Neutrophil (primary cell): ENCODE measurements at regions not wholly inside any gene's neighbourhood (a gene's known extent, or its start where the extent isn't known, plus 50 kb on each side); places are given as distances from the start of the nearest gene placed in this dataset.

Experiments
- H3K27ac ChIP-seq: fragments of 200-600 bp; sonication (generic); 2 replicates; pipeline ENCODE4 v1.5.1; 2016; ENCODE audit warnings: mild to moderate bottlenecking, moderate library complexity
- H3K27me3 ChIP-seq: fragments of 200-600 bp; sonication (generic); 2 replicates; pipeline ENCODE4 v1.6.0; 2016; ENCODE audit warnings: mild to moderate bottlenecking
- H3K36me3 ChIP-seq: fragments of 200-600 bp; sonication (generic); 2 replicates; pipeline ENCODE4 v1.5.1; 2017
- H3K4me1 ChIP-seq, 2 experiments: fragments of 200-600 bp in 1 of 2; sonication (generic) in 1 of 2; 1 replicate in 1 of 2; 2 replicates in 1 of 2; pipeline versions ENCODE4 v1.5.1 to v1.6.1; 2013 to 2016; ENCODE audit warnings: low read depth in 1 of 2, low read length in 1 of 2, mild to moderate bottlenecking in 1 of 2, moderate library complexity in 1 of 2; ENCODE audit not compliant: control insufficient read depth in 1 of 2, insufficient read depth in 1 of 2
- H3K4me3 ChIP-seq, 2 experiments: fragments of 200-600 bp in 1 of 2; sonication (generic) in 1 of 2; 1 replicate in 1 of 2; 2 replicates in 1 of 2; pipeline ENCODE4 v1.5.1; 2013 to 2016; ENCODE audit warnings: low read depth in 1 of 2, low read length in 1 of 2, mild to moderate bottlenecking in 1 of 2, moderate library complexity in 1 of 2
- H3K9me3 ChIP-seq: fragments of 200-600 bp; sonication (generic); 2 replicates; pipeline ENCODE4 v1.5.1; 2016
- CTCF ChIP-seq: fragments of 200-600 bp; sonication (generic); IDR thresholded peaks from 2 replicates; pipeline ENCODE4 v1.5.1; 2016; ENCODE audit warnings: antibody characterized with exemption

GRCh38 chr10:78748235-78748533 is 320.6 kb upstream of the ZMIZ1 start:
- no peak for TF ChIP-seq CTCF
- Histone ChIP-seq H3K4me1 (peaks cover 0 to 2% of the 10 kb centered on the region in 2 experiments), H3K27ac (no peak overlapping the region), H3K36me3 (no peaks in the 10 kb centered on the region), H3K4me3 (no peak overlapping the region), H3K9me3 (no peaks in the 10 kb centered on the region), H3K27me3 (no peaks in the 10 kb centered on the region)

- no peak overlapping the region for H3K27ac ChIP-seq
- peaks cover 0 to 2% of the 10 kb centered on the region in 2 experiments for H3K4me1 ChIP-seq
- no peak for TF ChIP-seq CTCF
- H3K9me3 ChIP-seq: no peaks in the 10 kb centered on the region
- no peaks in the 10 kb centered on the region for H3K36me3 ChIP-seq
- no peak overlapping the region for H3K4me3 ChIP-seq
- peaks cover 10% of the 10 kb centered on the region for H3K27me3 ChIP-seq
These were observed 319.6 kb upstream of the ZMIZ1 start for GRCh38 chr10:78749200-78749599.

- TF ChIP-seq CTCF: no peak
- no peak overlapping the region for H3K4me3 ChIP-seq
- peaks cover 16% of the 10 kb centered on the region for H3K27me3 ChIP-seq
- H3K36me3 ChIP-seq: no peaks in the 10 kb centered on the region
- no peaks in the 10 kb centered on the region for H3K9me3 ChIP-seq
- H3K27ac ChIP-seq: no peak overlapping the region
- peaks cover 0 to 5% of the 10 kb centered on the region in 2 experiments for H3K4me1 ChIP-seq
These were observed 318.9 kb upstream of the ZMIZ1 start for GRCh38 chr10:78749898-78750297.

GRCh38 chr10:78750418-78750817 is 318.3 kb upstream of the ZMIZ1 start:
- H3K27ac ChIP-seq: no peak overlapping the region
- peaks cover 0 to 5% of the 10 kb centered on the region in 2 experiments for H3K4me1 ChIP-seq
- no peaks in the 10 kb centered on the region for H3K36me3 ChIP-seq
- peaks cover 20% of the 10 kb centered on the region for H3K27me3 ChIP-seq
- H3K9me3 ChIP-seq: no peaks in the 10 kb centered on the region
- H3K4me3 ChIP-seq: no peak overlapping the region
- TF ChIP-seq CTCF: no peak

- Histone ChIP-seq H3K4me1 (peaks cover 8 to 14% of the 10 kb centered on the region in 2 experiments), H3K27ac (no peak overlapping the region), H3K4me3 (no peak overlapping the region), H3K36me3 (no peaks in the 10 kb centered on the region), H3K27me3 (peaks cover 20% of the 10 kb centered on the region), H3K9me3 (no peaks in the 10 kb centered on the region)
- no peak for TF ChIP-seq CTCF
These were observed 317.1 kb upstream of the ZMIZ1 start for GRCh38 chr10:78751716-78752115.

- H3K4me1 ChIP-seq: peaks cover 13 to 19% of the 10 kb centered on the region in 2 experiments
- no peak for TF ChIP-seq CTCF
- no peaks in the 10 kb centered on the region for H3K9me3 ChIP-seq
- H3K27ac ChIP-seq: no peak overlapping the region
- H3K36me3 ChIP-seq: no peaks in the 10 kb centered on the region
- peaks cover 20% of the 10 kb centered on the region for H3K27me3 ChIP-seq
- no peak overlapping the region for H3K4me3 ChIP-seq
These were observed 316.5 kb upstream of the ZMIZ1 start for GRCh38 chr10:78752221-78752620.
